Epithelial cell of esophagus (primary cell): ENCODE measurements at regions not wholly inside any gene's neighbourhood (a gene's known extent, or its start where the extent isn't known, plus 50 kb on each side); places are given as distances from the start of the nearest gene placed in this dataset.

ENCODE experiments used
- DNase-seq: peaks from one replicate; pipeline ENCODE4 v3.0.0; 2010; ENCODE audit warnings: low read depth
- H3K4me3 ChIP-seq: 2 replicates; pipeline ENCODE4 v1.5.1; 2011; ENCODE audit warnings: mild to moderate bottlenecking, low read length, control low read depth
- CTCF ChIP-seq: IDR thresholded peaks from 2 replicates; pipeline ENCODE4 v1.5.1; 2011; ENCODE audit warnings: low read depth, mild to moderate bottlenecking, low read length, control low read depth, inconsistent platforms; ENCODE audit not compliant: insufficient read depth; ENCODE audit errors: missing control alignments

- H3K4me3 ChIP-seq = no peak overlapping the region
- TF ChIP-seq CTCF = no peak
- no peak for DNase-seq
Observed at GRCh38 chr4:14857475-14857874, 144.8 kb upstream of the CPEB2 start.

- no peak overlapping the region for H3K4me3 ChIP-seq
- DNase-seq = no peak
- no peak for TF ChIP-seq CTCF
Observed at GRCh38 chr4:14857981-14858380, 144.3 kb upstream of the CPEB2 start.

- no peak overlapping the region for H3K4me3 ChIP-seq
- TF ChIP-seq CTCF = no peak
- DNase-seq = no peak
Observed at GRCh38 chr4:14862891-14863290, 139.4 kb upstream of the CPEB2 start.

DNA sequence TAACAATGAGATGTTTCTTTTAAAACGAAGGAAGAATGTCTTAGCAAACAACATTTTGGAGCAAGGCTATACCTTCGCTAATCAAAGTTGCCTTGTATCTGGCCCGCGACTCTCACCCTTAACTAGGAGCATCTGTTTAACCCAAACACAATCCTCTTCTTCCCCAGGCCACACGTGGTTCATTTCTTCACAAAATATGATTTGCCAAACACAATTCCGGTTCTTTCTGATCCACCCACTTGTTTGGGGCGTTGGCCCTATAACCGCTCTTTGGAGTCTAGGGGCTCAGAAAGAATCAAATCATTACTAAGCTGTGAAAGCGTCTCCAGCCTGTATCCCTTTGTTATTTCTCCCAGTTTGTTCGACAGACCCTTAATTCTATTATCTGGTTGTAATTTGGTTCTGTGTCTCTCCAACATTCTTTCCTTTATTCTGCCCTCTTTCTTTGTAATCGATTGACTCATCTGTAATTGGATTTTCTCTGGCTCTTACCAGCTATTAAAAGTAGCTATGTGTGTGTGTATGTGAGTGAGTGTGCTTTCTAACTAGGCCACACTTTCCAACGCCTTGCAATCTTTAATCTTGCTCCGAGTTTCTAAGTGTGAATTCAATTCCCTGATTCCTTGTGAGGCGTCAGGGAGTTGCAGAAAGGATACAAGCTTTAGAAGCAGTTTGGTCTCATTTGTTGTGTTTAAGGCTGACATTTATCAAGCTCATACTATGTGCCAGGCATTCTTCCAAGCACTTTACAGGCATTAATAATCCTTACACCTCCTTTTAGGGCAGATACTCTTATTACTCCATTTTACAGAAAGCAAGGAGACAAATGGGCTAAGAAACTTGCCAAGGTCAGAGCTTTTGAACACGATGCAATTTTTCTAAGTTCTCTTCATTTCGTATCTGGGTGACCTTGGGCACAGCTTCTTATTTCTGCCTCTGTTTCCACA lies 138.6 kb upstream of the CPEB2 start:
- no peak for TF ChIP-seq CTCF
- DNase-seq = no peak
- no peak overlapping the region for H3K4me3 ChIP-seq

GRCh38 chr4:14864365-14865030 lies 137.8 kb upstream of the CPEB2 start:
- no peak overlapping the region for H3K4me3 ChIP-seq
- no peak for TF ChIP-seq CTCF
- DNase-seq = no peak

DNA sequence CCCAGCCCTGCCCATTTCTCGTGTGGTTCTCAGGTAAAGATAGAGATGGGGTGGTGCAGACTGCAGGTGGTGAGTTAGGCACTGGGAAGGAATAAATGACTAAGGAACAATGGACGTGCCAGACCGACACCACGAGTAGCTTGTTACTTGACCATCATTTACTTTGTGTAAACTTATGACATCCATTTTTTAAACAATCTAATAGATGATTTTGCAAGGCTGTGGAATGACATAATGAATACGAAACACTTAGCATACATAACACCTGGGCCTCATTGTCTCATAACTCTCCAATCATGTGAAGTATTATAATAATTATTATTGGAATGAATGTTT lies 137.3 kb upstream of the CPEB2 start:
- DNase-seq = no peak
- no peak for TF ChIP-seq CTCF
- H3K4me3 ChIP-seq = no peak overlapping the region
